IPS-18a (cell line): ENCODE measurements at regions not wholly inside any gene's neighbourhood (a gene's known extent, or its start where the extent isn't known, plus 50 kb on each side); places are given as distances from the start of the nearest gene placed in this dataset.
"Not testable (repeated sequence)": the region's sequence is repeated elsewhere in the genome, so short reads cannot be mapped to it uniquely, and the experiment has no call there.

Source experiments
- H3K27ac ChIP-seq: one replicate; pipeline ENCODE4 v1.5.1; 2013; ENCODE audit warnings: low read length
- H3K27me3 ChIP-seq: one replicate; pipeline ENCODE4 v1.6.1; 2013; ENCODE audit warnings: mild to moderate bottlenecking, low read length; ENCODE audit not compliant: control insufficient read depth, insufficient read depth
- H3K36me3 ChIP-seq: one replicate; pipeline ENCODE4 v1.6.1; 2013; ENCODE audit warnings: low read depth, low read length; ENCODE audit not compliant: control insufficient read depth
- H3K4me1 ChIP-seq: one replicate; pipeline ENCODE4 v1.6.1; 2013; ENCODE audit warnings: low read depth, low read length; ENCODE audit not compliant: control insufficient read depth
- H3K4me3 ChIP-seq: one replicate; pipeline ENCODE4 v1.5.1; 2013; ENCODE audit warnings: low read length
- H3K9ac ChIP-seq: one replicate; pipeline ENCODE4 v1.6.1; 2013; ENCODE audit warnings: mild to moderate bottlenecking, low read length, moderate library complexity
- H3K9me3 ChIP-seq: one replicate; pipeline ENCODE4 v1.6.1; 2013; ENCODE audit warnings: low read depth, low read length; ENCODE audit not compliant: control insufficient read depth

DNA sequence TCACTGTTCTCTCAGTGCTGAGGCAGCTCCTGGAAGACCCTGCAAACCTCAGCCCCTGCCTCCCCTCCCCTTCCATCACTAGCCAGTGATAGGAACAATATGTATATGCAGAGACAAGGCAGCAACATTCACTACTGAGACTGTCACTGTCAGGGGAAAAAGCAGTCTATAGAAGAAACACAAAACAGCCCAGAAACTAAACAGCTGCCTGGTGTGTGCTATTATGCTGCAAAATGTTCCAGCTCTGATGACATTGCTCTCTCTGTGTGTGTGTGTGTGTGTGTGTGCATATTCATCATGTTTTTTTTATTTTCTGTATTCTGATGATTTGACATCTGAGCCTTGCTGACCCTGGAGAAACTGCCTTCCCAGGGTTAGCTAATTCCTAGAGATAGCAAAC, 147.2 kb downstream of the SPATA18 start:
- Histone ChIP-seq H3K4me3 (no peak overlapping the region), H3K27me3 (no peaks in the 10 kb centered on the region), H3K9me3 (no peaks in the 10 kb centered on the region), H3K9ac (no peak overlapping the region), H3K27ac (no peak overlapping the region), H3K36me3 (no peaks in the 10 kb centered on the region), H3K4me1 (peaks cover 23% of the 10 kb centered on the region)

DNA sequence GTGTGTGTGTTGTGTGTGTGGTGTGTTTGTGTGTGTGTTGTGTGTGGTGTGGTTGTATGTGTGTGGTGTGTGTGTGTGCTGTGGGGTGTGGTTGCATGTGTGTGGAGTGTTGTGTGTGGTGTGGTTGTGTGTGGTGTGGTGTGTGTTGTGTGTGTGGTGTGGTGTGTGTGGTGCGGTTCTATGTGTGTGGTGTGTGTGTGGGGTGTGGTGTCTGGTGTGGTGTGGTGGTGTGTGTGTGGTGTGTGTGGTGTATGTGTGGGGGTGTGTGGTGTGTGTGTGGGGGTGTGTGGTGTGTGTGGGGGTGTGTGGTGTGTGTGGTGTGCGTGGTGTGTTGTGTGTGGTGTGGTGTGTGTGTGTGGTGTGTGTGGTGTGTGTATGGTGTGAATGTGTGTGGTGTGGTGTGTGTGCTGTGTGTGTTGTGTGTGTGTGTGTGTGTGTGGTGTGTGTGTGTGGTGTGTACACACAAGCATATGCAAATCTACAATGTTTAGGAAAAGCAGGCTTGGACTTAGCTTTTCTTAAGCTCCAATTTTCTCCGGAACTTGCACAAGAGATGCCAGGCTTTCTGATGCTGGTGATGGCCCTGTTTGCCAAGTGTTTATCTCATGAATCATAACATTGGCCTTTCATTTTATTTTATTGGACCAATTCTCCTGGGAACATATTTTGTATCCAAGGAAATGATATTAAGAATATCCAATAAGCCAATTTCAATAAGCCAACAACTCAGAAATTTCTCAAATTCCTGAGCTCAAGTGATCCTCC, 148.7 kb downstream of the SPATA18 start:
- Histone ChIP-seq H3K4me3 (no peak overlapping the region), H3K4me1 (peaks cover 23% of the 10 kb centered on the region), H3K27ac (no peak overlapping the region), H3K9ac (no peak overlapping the region), H3K9me3 (no peaks in the 10 kb centered on the region), H3K27me3 (no peaks in the 10 kb centered on the region), H3K36me3 (no peaks in the 10 kb centered on the region)

DNA sequence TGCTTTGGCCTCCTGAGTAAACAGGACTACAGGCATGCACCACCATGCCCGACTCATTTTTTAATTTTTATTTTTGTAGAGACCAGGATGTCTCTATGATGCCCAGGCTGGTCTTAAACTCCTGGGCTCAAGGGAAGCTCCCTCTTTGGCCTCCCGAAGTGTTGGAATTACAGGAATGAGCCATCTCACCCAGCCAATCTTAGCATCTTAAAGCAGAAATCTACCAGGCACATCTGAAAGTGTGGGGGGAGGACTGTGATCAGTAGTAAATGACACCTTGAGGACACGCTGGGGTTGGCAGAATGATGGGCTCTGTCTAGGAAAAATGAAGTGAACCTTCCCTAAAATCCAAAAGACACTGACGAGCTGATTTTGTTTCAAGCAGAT, 149.2 kb downstream of the SPATA18 start:
- Histone ChIP-seq H3K9ac (no peak overlapping the region), H3K27me3 (no peaks in the 10 kb centered on the region), H3K27ac (no peak overlapping the region), H3K4me3 (no peak overlapping the region), H3K9me3 (no peaks in the 10 kb centered on the region), H3K36me3 (no peaks in the 10 kb centered on the region), H3K4me1 (peaks cover 23% of the 10 kb centered on the region)

- no peaks in the 10 kb centered on the region for H3K27me3 ChIP-seq
- H3K4me1 ChIP-seq: peaks cover 23% of the 10 kb centered on the region
- no peak overlapping the region for H3K4me3 ChIP-seq
- H3K36me3 ChIP-seq: no peaks in the 10 kb centered on the region
- H3K9me3 ChIP-seq: no peaks in the 10 kb centered on the region
- no peak overlapping the region for H3K27ac ChIP-seq
- H3K9ac ChIP-seq: no peak overlapping the region
Observed at GRCh38 chr4:52201715-52202114, 150.6 kb downstream of the SPATA18 start.

DNA sequence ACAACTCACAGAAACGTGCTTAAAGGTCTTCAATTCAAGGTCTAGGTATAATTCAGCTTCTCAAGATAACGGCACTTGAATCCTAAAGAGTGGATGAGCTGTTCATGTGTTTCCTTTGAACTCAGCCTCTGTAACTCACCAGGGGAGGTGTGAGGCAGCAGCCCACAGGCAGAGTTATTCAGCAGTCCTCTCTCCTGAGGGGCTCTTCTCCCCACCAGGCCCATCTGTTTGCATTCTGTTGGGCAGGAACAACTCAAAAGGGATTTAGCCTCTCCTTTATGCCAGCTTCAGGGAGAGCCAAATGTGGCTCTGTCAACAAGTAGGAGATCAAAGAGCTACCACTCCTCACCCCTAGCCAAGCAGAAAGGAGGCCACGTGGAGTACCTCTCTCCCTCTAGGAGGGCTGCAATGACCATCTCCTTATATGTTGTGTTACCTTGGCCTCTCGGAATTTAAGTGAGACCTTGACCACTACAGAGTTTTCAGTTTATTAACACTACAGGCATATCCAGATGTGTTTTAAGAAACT, 151.2 kb downstream of the SPATA18 start:
- Histone ChIP-seq H3K27me3 (no peaks in the 10 kb centered on the region), H3K4me3 (no peak overlapping the region), H3K36me3 (no peaks in the 10 kb centered on the region), H3K9me3 (no peaks in the 10 kb centered on the region), H3K27ac (no peak overlapping the region), H3K9ac (no peak overlapping the region), H3K4me1 (peaks cover 23% of the 10 kb centered on the region)

DNA sequence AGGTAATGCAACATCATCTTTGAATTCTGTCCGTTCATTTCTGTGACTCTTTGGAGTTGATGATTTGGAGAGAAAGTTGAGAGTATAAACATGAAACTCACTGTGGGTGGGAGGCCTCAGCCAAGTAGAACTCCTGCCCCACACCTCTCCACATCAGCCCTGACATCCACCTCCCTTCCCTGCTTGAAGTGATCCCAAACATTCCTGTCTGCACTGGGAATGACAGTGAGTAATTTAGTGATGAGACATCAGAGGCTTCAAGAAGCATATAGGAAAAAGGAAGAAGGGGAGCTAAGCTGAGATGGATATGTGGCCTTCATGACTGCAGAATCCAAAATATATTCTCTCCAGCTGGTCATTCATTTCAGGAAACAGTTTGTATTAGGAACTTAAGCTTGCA, 151.8 kb downstream of the SPATA18 start:
- no peak overlapping the region for H3K27ac ChIP-seq

DNA sequence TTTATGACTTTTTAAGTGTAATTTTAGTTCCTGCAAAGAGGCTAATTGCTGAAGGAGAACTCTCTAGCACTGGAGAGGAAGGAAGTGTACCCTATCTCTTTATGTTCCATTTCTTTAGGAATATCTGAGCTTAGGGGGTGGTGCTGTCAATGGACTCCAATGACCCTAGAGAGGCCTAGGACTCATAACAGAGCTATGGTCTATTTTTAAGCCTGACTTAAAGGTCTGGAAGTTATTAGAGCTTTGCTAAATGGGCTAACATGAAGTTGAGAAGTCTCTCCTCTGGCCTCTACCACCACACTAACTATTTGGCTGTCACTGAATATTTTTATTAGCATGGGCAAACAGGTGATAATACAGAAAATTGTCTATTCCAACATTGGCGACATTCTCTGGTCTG, 152.2 kb downstream of the SPATA18 start:
- no peaks in the 10 kb centered on the region for H3K9me3 ChIP-seq
- peaks cover 21% of the 10 kb centered on the region for H3K4me1 ChIP-seq
- H3K4me3 ChIP-seq: no peak overlapping the region
- H3K9ac ChIP-seq: no peak overlapping the region
- no peak overlapping the region for H3K27ac ChIP-seq
- no peaks in the 10 kb centered on the region for H3K27me3 ChIP-seq
- H3K36me3 ChIP-seq: no peaks in the 10 kb centered on the region

More for the DNA sequence above, 151.8 kb downstream of the SPATA18 start:
- no peaks in the 10 kb centered on the region for H3K27me3 ChIP-seq
- no peaks in the 10 kb centered on the region for H3K36me3 ChIP-seq
- H3K9me3 ChIP-seq: no peaks in the 10 kb centered on the region
- no peak overlapping the region for H3K9ac ChIP-seq
- peaks cover 23% of the 10 kb centered on the region for H3K4me1 ChIP-seq
- H3K4me3 ChIP-seq: no peak overlapping the region

DNA sequence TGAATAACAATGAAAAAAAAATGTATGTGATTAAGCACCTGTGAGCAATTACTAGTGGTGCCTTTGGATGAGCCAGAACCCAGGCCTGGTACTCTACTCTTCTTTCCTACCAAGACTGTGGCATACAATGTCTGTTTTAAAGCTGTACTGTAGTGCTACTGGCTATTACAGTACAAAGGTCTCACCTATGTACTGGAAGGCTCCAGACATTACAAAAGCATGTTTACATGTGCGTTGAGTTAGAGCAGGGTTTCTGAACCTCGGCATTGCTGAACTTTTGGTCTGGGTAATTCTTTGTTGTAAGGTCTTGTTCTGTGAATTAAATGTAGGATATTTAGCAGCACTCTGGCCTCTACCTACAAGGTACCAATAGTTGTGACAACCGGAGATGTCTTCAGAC, 153.8 kb downstream of the SPATA18 start:
- Histone ChIP-seq H3K4me1 (peaks cover 16% of the 10 kb centered on the region), H3K9me3 (no peaks in the 10 kb centered on the region), H3K27me3 (no peaks in the 10 kb centered on the region), H3K4me3 (no peak overlapping the region), H3K27ac (no peak overlapping the region), H3K9ac (no peak overlapping the region), H3K36me3 (no peaks in the 10 kb centered on the region)

DNA sequence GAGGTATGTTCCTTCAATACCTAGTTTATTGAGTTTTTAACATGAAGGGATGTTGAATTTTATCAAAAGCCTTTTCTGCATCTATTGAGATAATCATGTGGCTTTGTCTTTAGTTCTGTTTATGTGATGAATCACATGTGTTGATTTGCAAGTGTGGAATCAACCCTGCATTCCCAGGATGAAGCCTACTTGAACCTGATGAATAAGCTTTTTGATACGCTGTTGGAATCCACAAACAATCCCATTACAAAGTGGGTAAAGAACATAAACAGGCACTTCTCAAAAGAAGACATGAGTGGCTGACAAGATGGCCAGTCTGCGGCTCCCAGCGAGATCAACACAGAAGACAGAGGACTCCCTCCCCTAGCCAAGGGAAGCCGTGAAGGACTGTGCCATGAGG, 156.0 kb downstream of the SPATA18 start:
- H3K4me1 ChIP-seq, H3K4me3 ChIP-seq, H3K36me3 ChIP-seq, H3K9ac ChIP-seq, H3K27ac ChIP-seq, H3K27me3 ChIP-seq, H3K9me3 ChIP-seq: not testable (repeated sequence)

DNA sequence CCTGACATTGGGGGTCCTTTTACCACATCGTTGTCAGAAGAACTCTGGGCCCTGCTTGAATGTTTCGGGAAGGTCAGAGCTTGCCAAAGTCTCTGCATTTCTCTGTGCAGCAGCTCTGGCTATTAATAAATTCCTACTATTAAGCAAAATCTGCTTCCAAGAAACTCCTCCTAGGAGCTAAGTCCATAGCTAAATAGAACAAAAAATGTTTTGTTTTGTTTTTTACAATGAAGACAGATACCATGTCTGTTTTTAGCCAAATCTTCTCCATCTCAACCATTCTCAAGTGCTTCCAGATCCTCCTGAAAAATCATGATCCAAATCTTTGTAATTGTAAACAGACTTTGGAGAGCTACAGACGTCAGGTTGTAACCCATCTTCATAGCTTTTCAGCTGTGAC, 161.6 kb downstream of the SPATA18 start:
- no peaks in the 10 kb centered on the region for H3K9me3 ChIP-seq
- no peak overlapping the region for H3K27ac ChIP-seq
- no peaks in the 10 kb centered on the region for H3K27me3 ChIP-seq
- no peaks in the 10 kb centered on the region for H3K36me3 ChIP-seq
- H3K9ac ChIP-seq: no peak overlapping the region
- no peak overlapping the region for H3K4me3 ChIP-seq
- no peaks in the 10 kb centered on the region for H3K4me1 ChIP-seq

DNA sequence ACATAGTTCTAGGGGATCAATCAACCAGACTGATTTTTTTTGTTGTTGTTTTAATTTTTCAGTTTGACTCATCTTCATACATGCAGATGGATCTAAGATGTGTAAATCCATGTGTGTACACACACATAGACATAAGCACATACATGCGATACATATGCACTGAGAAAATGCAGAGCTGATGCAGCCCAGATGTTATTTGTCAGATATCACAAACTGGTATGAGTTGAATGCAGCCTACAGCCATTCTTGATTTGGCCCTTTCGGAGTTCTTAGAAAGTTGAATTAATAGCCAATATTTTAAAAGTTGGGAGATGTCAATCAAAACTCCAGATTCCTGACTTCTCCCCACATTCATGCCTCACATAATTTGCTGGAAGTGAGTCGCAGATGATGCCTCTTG, 180.4 kb downstream of the SPATA18 start:
- Histone ChIP-seq H3K9me3 (no peaks in the 10 kb centered on the region), H3K4me3 (no peak overlapping the region), H3K27ac (no peak overlapping the region), H3K4me1 (peaks cover 4% of the 10 kb centered on the region), H3K27me3 (no peaks in the 10 kb centered on the region), H3K36me3 (no peaks in the 10 kb centered on the region), H3K9ac (no peak overlapping the region)
